CD4-positive, alpha-beta T cell (primary cell): ENCODE measurements at regions not wholly inside any gene's neighbourhood (a gene's known extent, or its start where the extent isn't known, plus 50 kb on each side); places are given as distances from the start of the nearest gene placed in this dataset.

Source experiments
- ATAC-seq: fragments of 200-7000 bp; cut with Tn5 transposase; one replicate; pipeline ENCODE4 v1.10.0; 2022; ENCODE audit warnings: mild to moderate bottlenecking; ENCODE audit not compliant: poor library complexity
- CTCF ChIA-PET: fragments of 350-600 bp; sonication (Branson Sonifier 250); formaldehyde crosslinking; loops from one replicate; lab custom pipeline; 2021; ENCODE audit warnings: antibody characterized with exemption, inconsistent platforms; lab: Charles Lee
- POLR2A ChIA-PET: fragments of 350-600 bp; sonication (Branson Sonifier 250); formaldehyde crosslinking; loops from one replicate; lab custom pipeline; 2021; ENCODE audit warnings: antibody characterized with exemption, inconsistent platforms; lab: Charles Lee
- DNase-seq, 14 experiments: peaks; one replicate each; pipeline ENCODE4 v3.0.0-alpha.2; 2013 to 2020; ENCODE audit warnings: mixed read lengths in 2 of 14
- H3K27ac ChIP-seq, 2 donors: one replicate each; pipeline versions ENCODE4 v1.5.1 to v1.7.0; 2013; ENCODE audit warnings: low read length in 2 of 2, low read depth in 1 of 2, mild to moderate bottlenecking in 1 of 2
- H3K27me3 ChIP-seq, 2 experiments: 1 replicate in 1 of 2; 2 replicates in 1 of 2; pipeline versions ENCODE4 v1.6.1 to v1.7.0; 2013; ENCODE audit warnings: low read length in 2 of 2, control low read depth in 1 of 2, mild to moderate bottlenecking in 1 of 2, moderate library complexity in 1 of 2; ENCODE audit not compliant: insufficient read depth in 2 of 2, control insufficient read depth in 1 of 2
- H3K36me3 ChIP-seq: one replicate; pipeline ENCODE4 v1.6.1; 2013; ENCODE audit warnings: low read length, control low read depth; ENCODE audit not compliant: insufficient read depth
- H3K4me1 ChIP-seq: one replicate; pipeline ENCODE4 v1.6.1; 2013; ENCODE audit warnings: low read length, control low read depth; ENCODE audit not compliant: insufficient read depth
- H3K4me3 ChIP-seq: one replicate; pipeline ENCODE4 v1.5.1; 2013; ENCODE audit warnings: mild to moderate bottlenecking, low read length, moderate library complexity
- H3K9me3 ChIP-seq, 2 experiments: 1 replicate in 1 of 2; 2 replicates in 1 of 2; pipeline versions ENCODE4 v1.6.1 to v1.7.0; 2013; ENCODE audit warnings: low read length in 2 of 2, mild to moderate bottlenecking in 2 of 2, control low read depth in 1 of 2, moderate library complexity in 1 of 2; ENCODE audit not compliant: control insufficient read depth in 1 of 2, insufficient read depth in 1 of 2
- H3K27ac Mint-ChIP-seq: one replicate; pipeline ENCODE4 v1.8.0; 2020; ENCODE audit warnings: mixed read lengths
- H3K27me3 Mint-ChIP-seq: one replicate; pipeline ENCODE4 v1.8.0; 2021; ENCODE audit warnings: mixed read lengths
- H3K36me3 Mint-ChIP-seq: one replicate; pipeline ENCODE4 v1.8.0; 2021; ENCODE audit warnings: low read depth, mixed read lengths
- H3K4me1 Mint-ChIP-seq: one replicate; pipeline ENCODE4 v1.8.0; 2021; ENCODE audit warnings: low read depth, mixed read lengths
- H3K4me3 Mint-ChIP-seq: one replicate; pipeline ENCODE4 v1.8.0; 2020; ENCODE audit warnings: mild to moderate bottlenecking, mixed read lengths
- H3K9me3 Mint-ChIP-seq: one replicate; pipeline ENCODE4 v1.8.0; 2020; ENCODE audit warnings: mixed read lengths
- CTCF ChIP-seq: fragments of 200-600 bp; IDR thresholded peaks from one replicate; pipeline ENCODE4 v1.8.0; 2022; ENCODE audit warnings: antibody characterized with exemption, mild to moderate bottlenecking
- intact Hi-C, 2 experiments: fragments of 100-400 bp; cut with DNase I in 1 of 2; cut with micrococcal nuclease in 1 of 2; formaldehyde crosslinking; loops; one replicate each; pipeline versions ENCODE4 v1.15.1 to v1.9.0; 2023 to 2025; cut with DNase I, micrococcal nuclease

DNA sequence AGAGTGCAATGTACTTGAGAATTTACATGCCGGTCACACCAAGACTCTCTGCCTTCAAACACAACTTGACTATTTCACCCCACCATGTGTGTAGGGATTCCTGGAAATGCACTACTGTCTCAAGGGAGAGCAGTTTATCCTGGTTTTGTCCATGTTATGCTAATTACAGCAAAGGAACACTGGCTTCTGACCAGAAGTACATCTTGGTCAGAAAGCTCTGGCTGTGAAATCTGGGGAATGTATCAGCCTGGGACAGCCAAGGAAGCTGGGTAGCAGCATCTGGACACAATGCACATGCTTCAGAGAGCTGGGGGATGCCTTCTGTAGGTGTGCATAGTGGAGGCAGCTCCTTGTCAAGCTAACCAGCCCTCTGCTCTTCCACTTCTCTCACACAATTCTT lies 1432.6 kb upstream of the TENM3 start:
- ChIA-PET CTCF (no interaction called here), POLR2A (no interaction called here)
- H3K27me3 ChIP-seq, result no peaks in the 10 kb centered on the region
- H3K4me3 ChIP-seq, result no peak overlapping the region
- intact Hi-C loops, result no loop called here
- H3K36me3 Mint-ChIP-seq, result no peaks in the 10 kb centered on the region
- no peaks in the 10 kb centered on the region for H3K27me3 Mint-ChIP-seq
- no peak overlapping the region for H3K4me3 Mint-ChIP-seq
- no peaks in the 10 kb centered on the region for H3K4me1 Mint-ChIP-seq
- peaks cover 7% of the 10 kb centered on the region for H3K9me3 Mint-ChIP-seq
- ATAC-seq (no peak), DNase-seq (no peak)
- H3K27ac ChIP-seq, result no peak overlapping the region
- H3K27ac Mint-ChIP-seq, result no peak overlapping the region
- H3K9me3 ChIP-seq, result peaks cover 0 to 3% of the 10 kb centered on the region in 2 experiments
- no peak for TF ChIP-seq CTCF
- H3K36me3 ChIP-seq, result no peaks in the 10 kb centered on the region
- no peaks in the 10 kb centered on the region for H3K4me1 ChIP-seq

- H3K27ac ChIP-seq, result no peak overlapping the region
- H3K27me3 ChIP-seq, result no peaks in the 10 kb centered on the region
- H3K4me3 Mint-ChIP-seq, result no peak overlapping the region
- H3K4me1 Mint-ChIP-seq, result no peaks in the 10 kb centered on the region
- H3K27ac Mint-ChIP-seq, result no peak overlapping the region
- DNase-seq (no peak), ATAC-seq (no peak)
- H3K4me1 ChIP-seq, result no peaks in the 10 kb centered on the region
- CTCF ChIA-PET, result no interaction called here
- H3K27me3 Mint-ChIP-seq, result no peaks in the 10 kb centered on the region
- TF ChIP-seq CTCF, result no peak
- intact Hi-C loops, result no loop called here
- H3K36me3 Mint-ChIP-seq, result no peaks in the 10 kb centered on the region
- H3K9me3 Mint-ChIP-seq, result peaks cover 7% of the 10 kb centered on the region
- POLR2A ChIA-PET, result no interaction called here
- no peaks in the 10 kb centered on the region for H3K36me3 ChIP-seq
- H3K4me3 ChIP-seq, result no peak overlapping the region
- H3K9me3 ChIP-seq, result peaks cover 0 to 3% of the 10 kb centered on the region in 2 experiments
Observed at GRCh38 chr4:180811556-180811955, 1431.6 kb upstream of the TENM3 start.

DNA sequence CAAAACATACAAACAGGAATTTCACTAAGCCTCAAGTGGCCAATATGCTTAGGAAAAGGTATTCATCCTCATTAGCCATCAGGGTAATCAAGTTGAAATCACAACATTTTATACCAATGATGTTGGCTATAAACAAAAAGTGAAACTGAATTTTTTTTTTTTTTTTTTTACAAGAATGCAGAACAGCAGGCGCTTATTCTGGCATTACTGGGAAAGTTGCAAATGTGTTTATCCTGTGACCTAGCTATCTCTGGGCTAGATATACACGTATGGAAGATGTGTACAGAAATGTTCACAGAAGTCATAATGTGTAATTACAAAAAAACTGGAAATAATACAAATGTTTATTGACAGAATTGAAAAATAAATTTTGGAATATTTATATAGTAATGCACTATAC lies 1430.4 kb upstream of the TENM3 start:
- H3K9me3 Mint-ChIP-seq, result peaks cover 4% of the 10 kb centered on the region
- intact Hi-C loops, result no loop called here
- DNase-seq, result no peak
- TF ChIP-seq CTCF, result no peak
- Histone ChIP-seq H3K27ac (no peak overlapping the region), H3K4me1 (no peaks in the 10 kb centered on the region), H3K4me3 (no peak overlapping the region), H3K36me3 (no peaks in the 10 kb centered on the region), H3K9me3 (peaks cover 0 to 3% of the 10 kb centered on the region in 2 experiments), H3K27me3 (no peaks in the 10 kb centered on the region)
- no peak overlapping the region for H3K4me3 Mint-ChIP-seq
- H3K27me3 Mint-ChIP-seq, result no peaks in the 10 kb centered on the region
- ChIA-PET CTCF (interaction anchor here (0.6 kb wide), 1 partner anchor 538 kb away, joined by 3 read pairs; no protein-coding TSS in a partner anchor), POLR2A (no interaction called here)
- H3K36me3 Mint-ChIP-seq, result no peaks in the 10 kb centered on the region
- no peak for ATAC-seq
- no peak overlapping the region for H3K27ac Mint-ChIP-seq
- H3K4me1 Mint-ChIP-seq, result no peaks in the 10 kb centered on the region
